Osteocyte (in vitro differentiated cells): ENCODE measurements at regions not wholly inside any gene's neighbourhood (a gene's known extent, or its start where the extent isn't known, plus 50 kb on each side); places are given as distances from the start of the nearest gene placed in this dataset.
A peak's percentile ranks its signal among the peaks of the same experiment; 100 is the strongest.

Experiments used
- DNase-seq: peaks from one replicate; pipeline ENCODE4 v3.0.0; 2021; ENCODE audit warnings: mixed read lengths; ENCODE audit not compliant: unreplicated experiment; ENCODE audit errors: extremely low spot score
- H3K27ac Mint-ChIP-seq: one replicate; pipeline ENCODE4 v1.8.0; 2021; ENCODE audit warnings: mild to moderate bottlenecking, mixed read lengths; ENCODE audit not compliant: unreplicated experiment
- H3K27me3 Mint-ChIP-seq: one replicate; pipeline ENCODE4 v1.8.0; 2021; ENCODE audit warnings: mixed read lengths; ENCODE audit not compliant: unreplicated experiment
- H3K36me3 Mint-ChIP-seq: one replicate; pipeline ENCODE4 v1.8.0; 2021; ENCODE audit warnings: mixed read lengths; ENCODE audit not compliant: unreplicated experiment
- H3K4me1 Mint-ChIP-seq: one replicate; pipeline ENCODE4 v1.8.0; 2021; ENCODE audit warnings: mixed read lengths; ENCODE audit not compliant: unreplicated experiment
- H3K4me3 Mint-ChIP-seq: one replicate; pipeline ENCODE4 v1.8.0; 2021; ENCODE audit warnings: mild to moderate bottlenecking, moderate library complexity, mixed read lengths; ENCODE audit not compliant: unreplicated experiment
- H3K9me3 Mint-ChIP-seq: one replicate; pipeline ENCODE4 v1.8.0; 2021; ENCODE audit warnings: mixed read lengths; ENCODE audit not compliant: unreplicated experiment
- CTCF ChIP-seq: fragments of 200-600 bp; sonication (generic); IDR thresholded peaks from 2 replicates; pipeline ENCODE4 v1.5.0; 2021; ENCODE audit warnings: antibody characterized with exemption, mild to moderate bottlenecking, moderate library complexity

- TF ChIP-seq CTCF, result no peak
- Mint-ChIP-seq H3K4me1 (peaks cover 46% of the 10 kb centered on the region), H3K9me3 (peaks cover 4% of the 10 kb centered on the region), H3K4me3 (no peak overlapping the region), H3K36me3 (no peaks in the 10 kb centered on the region), H3K27me3 (no peaks in the 10 kb centered on the region), H3K27ac (peak overlapping the region; percentile 73)
- DNase-seq, result no peak
Measured at GRCh38 chr5:91849069-91849468, 466.0 kb upstream of the ARRDC3 start.

- Mint-ChIP-seq H3K4me1 (peaks cover 46% of the 10 kb centered on the region), H3K27me3 (no peaks in the 10 kb centered on the region), H3K36me3 (no peaks in the 10 kb centered on the region), H3K27ac (peak overlapping the region; percentile 73), H3K4me3 (no peak overlapping the region), H3K9me3 (peaks cover 4% of the 10 kb centered on the region)
- TF ChIP-seq CTCF, result no peak
- DNase-seq, result no peak
Measured at GRCh38 chr5:91848453-91848852, 465.3 kb upstream of the ARRDC3 start.

- H3K4me1 Mint-ChIP-seq, result no peaks in the 10 kb centered on the region
- H3K9me3 Mint-ChIP-seq, result no peaks in the 10 kb centered on the region
- H3K27me3 Mint-ChIP-seq, result no peaks in the 10 kb centered on the region
- no peaks in the 10 kb centered on the region for H3K36me3 Mint-ChIP-seq
- H3K4me3 Mint-ChIP-seq, result no peak overlapping the region
- no peak for TF ChIP-seq CTCF
- DNase-seq, result no peak
- no peak overlapping the region for H3K27ac Mint-ChIP-seq
Measured at GRCh38 chr5:91841423-91841822, 458.3 kb upstream of the ARRDC3 start.

GRCh38 chr5:91840412-91840811 is 457.3 kb upstream of the ARRDC3 start:
- no peaks in the 10 kb centered on the region for H3K27me3 Mint-ChIP-seq
- TF ChIP-seq CTCF, result no peak
- H3K4me3 Mint-ChIP-seq, result no peak overlapping the region
- no peak overlapping the region for H3K27ac Mint-ChIP-seq
- H3K36me3 Mint-ChIP-seq, result no peaks in the 10 kb centered on the region
- no peak for DNase-seq
- H3K9me3 Mint-ChIP-seq, result no peaks in the 10 kb centered on the region
- no peaks in the 10 kb centered on the region for H3K4me1 Mint-ChIP-seq

- TF ChIP-seq CTCF, result no peak
- Mint-ChIP-seq H3K9me3 (peaks cover 6% of the 10 kb centered on the region), H3K4me1 (no peaks in the 10 kb centered on the region), H3K27ac (no peak overlapping the region), H3K27me3 (no peaks in the 10 kb centered on the region), H3K36me3 (no peaks in the 10 kb centered on the region), H3K4me3 (no peak overlapping the region)
- no peak for DNase-seq
Measured at GRCh38 chr5:91839721-91840120, 456.6 kb upstream of the ARRDC3 start.
